Activated T-helper 17 cell treated with anti-CD3 and anti-CD28 coated beads, Interleukin-2, amount 50 U/mL, for 72 hours (primary cell): ENCODE measurements at regions not wholly inside any gene's neighbourhood (a gene's known extent, or its start where the extent isn't known, plus 50 kb on each side); places are given as distances from the start of the nearest gene placed in this dataset.
A peak's percentile ranks its signal among the peaks of the same experiment; 100 is the strongest.

Experiments used
- ATAC-seq: fragments of 150-1000 bp; cut with Tn5 transposase; replicated peaks from 2 replicates; pipeline ENCODE4 v1.10.0; 2021; ENCODE audit warnings: mild to moderate bottlenecking, moderate library complexity
- H3K27ac Mint-ChIP-seq: one replicate; pipeline ENCODE4 v1.8.0; 2022; ENCODE audit warnings: mixed read lengths
- H3K27me3 Mint-ChIP-seq: one replicate; pipeline ENCODE4 v1.8.0; 2022; ENCODE audit warnings: mixed read lengths
- H3K36me3 Mint-ChIP-seq: one replicate; pipeline ENCODE4 v1.8.0; 2022; ENCODE audit warnings: low read depth, mild to moderate bottlenecking, mixed read lengths
- H3K4me1 Mint-ChIP-seq: one replicate; pipeline ENCODE4 v1.8.0; 2022; ENCODE audit warnings: mixed read lengths
- H3K4me3 Mint-ChIP-seq: one replicate; pipeline ENCODE4 v1.8.0; 2022; ENCODE audit warnings: mild to moderate bottlenecking, mixed read lengths
- H3K9me3 Mint-ChIP-seq: one replicate; pipeline ENCODE4 v1.8.0; 2022; ENCODE audit warnings: mixed read lengths

DNA sequence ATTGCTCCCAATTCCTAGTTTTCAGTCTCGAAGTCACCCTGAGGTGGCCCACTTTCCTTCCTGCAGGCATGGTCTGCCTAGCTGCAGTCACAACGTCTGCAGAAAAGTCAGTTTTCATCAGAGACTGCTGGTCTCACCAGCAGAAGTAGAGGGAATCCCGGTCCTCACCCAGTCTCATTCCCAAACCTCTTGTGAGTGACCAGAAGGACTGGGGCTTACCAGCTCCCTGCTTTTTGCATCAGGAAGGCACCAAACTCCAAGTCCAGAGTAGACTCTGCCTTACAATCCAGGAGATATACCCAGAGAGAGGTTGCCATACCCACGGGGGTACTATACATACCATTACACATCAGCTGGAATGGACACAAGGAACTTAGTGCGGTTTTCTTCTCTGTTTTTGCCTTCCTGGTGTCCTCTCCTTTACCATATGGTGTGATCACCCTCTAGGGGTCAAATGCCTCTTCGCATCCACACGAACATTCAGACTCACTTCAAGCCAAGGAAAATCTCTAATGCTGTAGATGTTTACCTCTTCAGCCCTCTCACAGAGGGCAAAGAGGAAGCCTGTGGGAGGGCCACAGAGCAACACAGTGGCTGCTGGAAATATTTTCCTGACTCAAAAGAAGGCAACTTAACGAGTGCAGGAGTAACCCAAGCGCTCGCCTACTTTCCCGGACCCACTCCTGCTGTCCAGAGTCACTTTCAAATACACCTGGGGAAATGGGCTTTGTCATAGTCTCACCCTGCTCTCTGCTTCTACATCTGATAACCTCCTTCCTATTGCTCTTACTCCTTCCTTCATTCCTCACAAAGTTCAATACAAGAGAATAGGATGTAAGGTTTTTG is 220.9 kb downstream of the C7orf25 start:
- H3K4me1 Mint-ChIP-seq, result no peaks in the 10 kb centered on the region
- no peaks in the 10 kb centered on the region for H3K36me3 Mint-ChIP-seq

DNA sequence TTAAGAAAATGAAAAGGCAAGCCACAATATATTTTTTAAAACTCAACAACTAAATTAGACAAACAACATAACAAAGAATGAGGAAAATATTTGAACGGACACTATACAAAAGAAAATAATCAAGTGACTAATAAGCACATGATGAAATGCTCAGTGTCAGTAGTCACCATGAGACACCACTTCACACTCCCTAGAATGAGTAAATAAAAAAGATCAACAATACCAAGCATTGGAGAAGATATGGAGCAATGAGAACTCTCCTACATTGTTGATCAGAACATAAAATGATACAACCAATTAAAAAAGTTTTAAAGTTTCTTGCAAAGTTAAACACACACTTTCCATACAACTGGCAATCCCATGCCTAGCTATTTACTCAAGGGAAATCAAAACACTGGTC is 222.2 kb downstream of the C7orf25 start:
- H3K9me3 Mint-ChIP-seq, result peaks cover 3% of the 10 kb centered on the region
- peaks cover 9% of the 10 kb centered on the region for H3K27me3 Mint-ChIP-seq
- H3K4me3 Mint-ChIP-seq, result no peak overlapping the region
- ATAC-seq, result no peak
- H3K4me1 Mint-ChIP-seq, result no peaks in the 10 kb centered on the region
- no peak overlapping the region for H3K27ac Mint-ChIP-seq
- H3K36me3 Mint-ChIP-seq, result no peaks in the 10 kb centered on the region

More for the DNA sequence above, 220.9 kb downstream of the C7orf25 start:
- H3K27me3 Mint-ChIP-seq, result peaks cover 2% of the 10 kb centered on the region
- H3K9me3 Mint-ChIP-seq, result no peaks in the 10 kb centered on the region
- no peak overlapping the region for H3K4me3 Mint-ChIP-seq
- no peak for ATAC-seq
- no peak overlapping the region for H3K27ac Mint-ChIP-seq

DNA sequence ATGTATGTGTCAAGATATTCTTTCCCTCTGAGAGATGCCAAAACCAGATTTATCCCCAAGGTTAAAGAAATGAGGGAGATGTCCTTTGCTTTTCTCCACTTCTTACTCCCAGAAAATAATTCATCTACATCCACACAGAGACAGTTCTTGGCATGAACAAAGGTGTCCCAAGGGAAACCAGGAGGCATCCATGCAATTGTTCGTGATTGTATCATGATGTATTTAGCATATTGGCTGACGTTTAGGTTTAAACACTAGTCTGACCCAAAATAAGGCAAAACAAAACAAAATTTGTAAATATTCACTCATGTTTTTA is 223.9 kb downstream of the C7orf25 start:
- Mint-ChIP-seq H3K27me3 (peaks cover 17% of the 10 kb centered on the region), H3K27ac (no peak overlapping the region), H3K9me3 (peaks cover 10% of the 10 kb centered on the region), H3K4me1 (no peaks in the 10 kb centered on the region), H3K36me3 (no peaks in the 10 kb centered on the region), H3K4me3 (no peak overlapping the region)
- ATAC-seq, result no peak

GRCh38 chr7:42687211-42688055 is 224.4 kb downstream of the C7orf25 start:
- Mint-ChIP-seq H3K36me3 (no peaks in the 10 kb centered on the region), H3K9me3 (peaks cover 10% of the 10 kb centered on the region), H3K27me3 (peaks cover 17% of the 10 kb centered on the region)

DNA sequence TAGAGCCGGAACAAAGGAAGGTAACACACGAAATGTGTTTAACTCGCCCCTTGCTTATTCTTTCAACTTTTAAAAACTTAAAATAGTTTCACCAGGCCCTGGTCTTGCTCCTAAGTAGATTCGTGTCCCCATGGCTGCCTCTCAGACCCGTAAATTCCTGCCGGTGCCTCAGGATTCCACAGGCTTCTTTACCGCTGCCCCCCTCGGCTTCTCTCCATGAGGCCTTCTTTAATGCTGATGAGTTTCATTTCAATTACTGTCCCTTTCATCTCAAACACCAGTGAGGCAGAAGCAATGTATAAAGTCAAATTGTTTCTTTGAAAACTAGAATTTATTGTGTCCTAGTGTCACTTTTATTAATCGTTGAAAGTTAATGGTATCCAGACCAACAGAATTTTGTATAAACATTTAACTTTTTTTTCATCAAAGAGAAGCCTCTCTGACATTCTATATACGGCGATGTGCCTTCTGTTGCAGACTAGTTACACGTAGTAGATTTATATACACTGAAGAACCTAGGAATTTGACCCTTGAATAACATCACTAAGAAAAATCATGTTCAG is 225.2 kb downstream of the C7orf25 start:
- Mint-ChIP-seq H3K27ac (no peak overlapping the region), H3K9me3 (peaks cover 10% of the 10 kb centered on the region), H3K4me1 (no peaks in the 10 kb centered on the region), H3K36me3 (no peaks in the 10 kb centered on the region), H3K27me3 (peaks cover 17% of the 10 kb centered on the region), H3K4me3 (no peak overlapping the region)
- ATAC-seq, result no peak

More at GRCh38 chr7:42687211-42688055, 224.4 kb downstream of the C7orf25 start:
- H3K4me3 Mint-ChIP-seq, result no peak overlapping the region
- no peak overlapping the region for H3K27ac Mint-ChIP-seq
- H3K4me1 Mint-ChIP-seq, result no peaks in the 10 kb centered on the region
- ATAC-seq, result no peak

GRCh38 chr7:42685911-42686310 is 226.0 kb downstream of the C7orf25 start:
- H3K9me3 Mint-ChIP-seq, result peaks cover 10% of the 10 kb centered on the region

DNA sequence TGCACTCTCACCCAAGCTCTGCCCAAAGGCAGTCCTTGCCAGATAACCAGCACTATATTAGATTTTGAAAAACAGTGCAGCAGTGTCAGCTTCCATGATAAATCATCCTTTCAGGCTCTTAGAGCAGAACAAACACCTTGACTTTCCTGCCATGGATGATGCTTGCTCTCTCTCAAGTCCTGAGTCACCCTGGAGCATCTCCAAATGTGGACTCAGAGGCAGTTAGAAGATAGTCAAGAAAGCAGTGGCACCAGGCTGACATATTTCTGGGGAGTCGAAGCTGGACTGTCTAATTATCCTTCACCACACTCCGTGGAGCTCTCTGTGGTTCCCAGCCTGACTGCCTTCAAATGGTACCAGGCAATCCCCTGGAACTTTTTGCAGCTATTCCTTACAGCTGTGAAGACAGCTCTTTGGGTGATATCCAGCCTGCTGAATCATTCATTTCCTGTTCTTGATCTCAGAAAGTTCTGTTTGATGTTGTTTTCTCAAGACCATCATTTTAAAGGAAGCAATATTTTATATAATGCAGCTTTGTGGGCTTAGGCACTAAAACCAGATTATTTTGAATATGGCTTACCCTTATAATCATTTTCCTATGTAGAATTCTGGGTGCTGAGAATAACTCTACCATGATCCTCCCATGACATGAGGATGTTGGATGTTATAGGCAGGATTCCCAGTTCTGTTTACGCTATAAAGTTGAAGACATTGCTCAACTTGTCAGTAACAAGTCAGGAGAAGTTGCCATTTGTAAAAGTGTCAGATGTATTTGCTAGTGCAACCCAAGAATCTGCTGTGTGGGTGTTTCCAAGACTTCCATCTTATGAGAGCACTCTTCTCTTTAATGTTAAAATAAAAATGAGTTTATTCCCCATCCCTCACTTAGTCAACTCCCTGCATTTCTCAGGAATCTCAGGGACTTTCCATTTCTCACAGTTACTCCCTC is 233.8 kb downstream of the C7orf25 start:
- no peak overlapping the region for H3K4me3 Mint-ChIP-seq
- peaks cover 5% of the 10 kb centered on the region for H3K27me3 Mint-ChIP-seq
- no peak overlapping the region for H3K27ac Mint-ChIP-seq
- H3K4me1 Mint-ChIP-seq, result no peaks in the 10 kb centered on the region
- H3K36me3 Mint-ChIP-seq, result no peaks in the 10 kb centered on the region
- no peaks in the 10 kb centered on the region for H3K9me3 Mint-ChIP-seq
- ATAC-seq, result peak; percentile 16

More at GRCh38 chr7:42685911-42686310, 226.0 kb downstream of the C7orf25 start:
- peaks cover 17% of the 10 kb centered on the region for H3K27me3 Mint-ChIP-seq
- H3K4me1 Mint-ChIP-seq, result no peaks in the 10 kb centered on the region
- H3K27ac Mint-ChIP-seq, result no peak overlapping the region
- no peak for ATAC-seq
- H3K36me3 Mint-ChIP-seq, result no peaks in the 10 kb centered on the region
- H3K4me3 Mint-ChIP-seq, result no peak overlapping the region

DNA sequence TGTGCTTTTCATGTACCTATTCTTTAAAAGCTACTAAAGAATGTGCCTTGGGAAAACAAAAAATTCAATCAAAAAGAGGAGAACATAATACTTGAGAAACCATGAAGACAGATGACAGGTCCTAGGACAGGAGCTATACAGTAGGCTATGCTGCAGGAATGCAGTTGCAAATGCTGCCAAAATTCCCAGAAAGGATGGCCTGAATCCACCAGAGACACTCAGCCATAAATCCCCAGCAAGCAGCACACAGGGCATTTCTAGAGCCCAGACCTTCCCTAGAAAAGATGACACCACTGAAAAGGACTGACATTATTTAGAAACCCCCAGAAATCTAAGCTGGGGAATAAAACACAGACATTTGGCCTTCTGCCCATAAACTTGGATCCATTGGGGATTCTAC is 237.3 kb downstream of the C7orf25 start:
- Mint-ChIP-seq H3K9me3 (no peaks in the 10 kb centered on the region), H3K27ac (no peak overlapping the region), H3K27me3 (peaks cover 5% of the 10 kb centered on the region), H3K4me3 (no peak overlapping the region), H3K4me1 (no peaks in the 10 kb centered on the region), H3K36me3 (no peaks in the 10 kb centered on the region)
- ATAC-seq, result no peak

DNA sequence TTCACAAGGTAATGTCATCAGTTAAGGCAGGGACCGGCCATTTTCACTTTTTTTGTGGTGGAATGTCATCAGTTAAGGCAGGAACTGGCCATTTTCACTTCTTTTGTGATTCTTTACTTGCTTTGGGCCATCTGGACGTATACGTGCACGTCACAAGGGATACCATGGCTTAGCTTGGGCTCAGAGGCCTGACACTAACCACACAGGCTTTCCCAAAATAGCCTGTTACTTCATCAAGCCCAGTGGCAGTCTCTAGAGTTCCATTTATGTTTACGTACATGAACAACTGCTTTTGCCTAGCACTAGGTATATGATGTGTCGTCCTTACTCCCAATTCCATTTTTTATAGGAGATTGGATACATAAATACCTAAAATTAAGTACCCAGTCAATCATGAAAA is 237.9 kb downstream of the C7orf25 start:
- H3K27me3 Mint-ChIP-seq, result peaks cover 5% of the 10 kb centered on the region
- no peak overlapping the region for H3K27ac Mint-ChIP-seq
- no peaks in the 10 kb centered on the region for H3K9me3 Mint-ChIP-seq

DNA sequence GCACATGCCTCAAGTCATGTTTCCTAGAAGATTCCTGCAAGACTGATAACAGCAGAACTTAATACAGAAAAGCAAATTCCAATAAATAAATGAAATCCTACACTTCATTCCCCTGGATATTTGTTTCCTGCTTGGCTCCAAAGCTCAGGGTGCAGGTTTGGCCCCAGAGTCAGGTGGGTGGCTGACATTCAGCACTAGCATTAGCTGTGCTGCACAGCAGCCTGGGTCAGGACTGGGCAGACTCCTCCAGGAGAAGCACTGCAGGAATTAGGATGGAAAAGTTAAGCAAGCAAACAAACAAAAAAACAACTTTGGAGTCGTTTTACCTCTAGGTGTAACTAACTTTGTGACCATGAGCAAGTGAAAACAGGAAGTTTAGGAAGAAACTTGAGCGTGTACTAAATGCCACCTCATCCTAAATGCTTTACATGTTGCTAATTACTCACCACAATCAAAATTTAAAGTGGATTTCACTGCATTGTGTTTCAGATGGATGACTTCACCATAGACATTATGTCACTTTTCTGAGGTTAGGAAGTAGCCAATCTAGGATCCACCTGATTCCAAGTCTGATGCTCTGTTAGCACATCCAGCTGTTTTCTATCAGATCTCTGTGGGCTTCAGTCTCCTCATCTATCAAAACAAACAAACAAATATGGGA is 239.4 kb downstream of the C7orf25 start:
- H3K36me3 Mint-ChIP-seq, result no peaks in the 10 kb centered on the region
- peaks cover 3% of the 10 kb centered on the region for H3K9me3 Mint-ChIP-seq
- ATAC-seq, result no peak
- no peaks in the 10 kb centered on the region for H3K27me3 Mint-ChIP-seq
- no peak overlapping the region for H3K4me3 Mint-ChIP-seq
- H3K27ac Mint-ChIP-seq, result no peak overlapping the region
- H3K4me1 Mint-ChIP-seq, result no peaks in the 10 kb centered on the region

More for the DNA sequence above, 237.9 kb downstream of the C7orf25 start:
- ATAC-seq, result no peak
- Mint-ChIP-seq H3K4me3 (no peak overlapping the region), H3K4me1 (no peaks in the 10 kb centered on the region), H3K36me3 (no peaks in the 10 kb centered on the region)

GRCh38 chr7:42671627-42672026 is 240.2 kb downstream of the C7orf25 start:
- Mint-ChIP-seq H3K4me3 (no peak overlapping the region), H3K36me3 (no peaks in the 10 kb centered on the region), H3K27me3 (no peaks in the 10 kb centered on the region), H3K4me1 (no peaks in the 10 kb centered on the region), H3K27ac (no peak overlapping the region), H3K9me3 (peaks cover 10% of the 10 kb centered on the region)
- peak; percentile 63 for ATAC-seq

- no peak for ATAC-seq
- H3K27me3 Mint-ChIP-seq, result no peaks in the 10 kb centered on the region
- H3K27ac Mint-ChIP-seq, result no peak overlapping the region
- no peak overlapping the region for H3K4me3 Mint-ChIP-seq
- H3K36me3 Mint-ChIP-seq, result no peaks in the 10 kb centered on the region
- no peaks in the 10 kb centered on the region for H3K4me1 Mint-ChIP-seq
- peaks cover 19% of the 10 kb centered on the region for H3K9me3 Mint-ChIP-seq
Measured at GRCh38 chr7:42666994-42667393, 244.9 kb downstream of the C7orf25 start.

GRCh38 chr7:42662862-42663261 is 249.0 kb downstream of the C7orf25 start:
- Mint-ChIP-seq H3K27ac (no peak overlapping the region), H3K4me1 (no peaks in the 10 kb centered on the region), H3K9me3 (peaks cover 19% of the 10 kb centered on the region), H3K27me3 (no peaks in the 10 kb centered on the region), H3K36me3 (no peaks in the 10 kb centered on the region), H3K4me3 (no peak overlapping the region)
- no peak for ATAC-seq
